Neural progenitor cell (in vitro differentiated cells): ENCODE measurements at regions not wholly inside any gene's neighbourhood (a gene's known extent, or its start where the extent isn't known, plus 50 kb on each side); places are given as distances from the start of the nearest gene placed in this dataset.

Experiments
- DNase-seq: peaks from one replicate; pipeline ENCODE4 v3.0.0-alpha.2; 2016; ENCODE audit warnings: low spot score
- H2AFZ ChIP-seq: fragments of 200-600 bp; sonication (generic); replicated peaks from 2 replicates; pipeline ENCODE4 v1.6.1; 2016; ENCODE audit warnings: antibody characterized with exemption
- H3F3A ChIP-seq: fragments of 200-600 bp; sonication (generic); 2 replicates; pipeline ENCODE4 v1.6.1; 2016; ENCODE audit warnings: antibody characterized with exemption, low read depth
- H3K27ac ChIP-seq: fragments of 200-600 bp; sonication (generic); 2 replicates; pipeline ENCODE4 v1.5.1; 2016; ENCODE audit warnings: mild to moderate bottlenecking
- H3K27me3 ChIP-seq: fragments of 200-600 bp; sonication (generic); 2 replicates; pipeline ENCODE4 v1.6.1; 2016; ENCODE audit warnings: mild to moderate bottlenecking, moderate library complexity
- H3K36me3 ChIP-seq: fragments of 200-600 bp; sonication (generic); 2 replicates; pipeline ENCODE4 v1.5.1; 2016
- H3K4me1 ChIP-seq: fragments of 200-600 bp; sonication (generic); 2 replicates; pipeline ENCODE4 v1.6.1; 2016; ENCODE audit warnings: mixed run types
- H3K4me2 ChIP-seq: fragments of 200-600 bp; sonication (generic); 2 replicates; pipeline ENCODE4 v1.6.1; 2016
- H3K4me3 ChIP-seq: fragments of 200-600 bp; sonication (generic); 2 replicates; pipeline ENCODE4 v1.5.1; 2016
- H3K79me2 ChIP-seq: fragments of 200-600 bp; sonication (generic); 2 replicates; pipeline ENCODE4 v1.6.1; 2016; ENCODE audit warnings: low read depth
- H3K9ac ChIP-seq: fragments of 200-600 bp; sonication (generic); 2 replicates; pipeline ENCODE4 v1.6.1; 2016
- H3K9me3 ChIP-seq: fragments of 200-600 bp; sonication (generic); 2 replicates; pipeline ENCODE4 v1.5.1; 2016; ENCODE audit warnings: low read depth
- H4K20me1 ChIP-seq: fragments of 200-600 bp; sonication (generic); 2 replicates; pipeline ENCODE4 v1.6.1; 2016; ENCODE audit warnings: low read depth
- H3K27ac Mint-ChIP-seq: 3 replicates; pipeline ENCODE4 v1.8.0; 2021; ENCODE audit warnings: mixed read lengths
- H3K27me3 Mint-ChIP-seq: 2 replicates; pipeline ENCODE4 v1.8.0; 2022; ENCODE audit warnings: low read depth, mild to moderate bottlenecking, inconsistent platforms, moderate library complexity, mixed read lengths; ENCODE audit not compliant: insufficient read depth
- H3K36me3 Mint-ChIP-seq: 3 replicates; pipeline ENCODE4 v1.8.0; 2021; ENCODE audit warnings: mixed read lengths
- H3K4me1 Mint-ChIP-seq: 3 replicates; pipeline ENCODE4 v1.8.0; 2021; ENCODE audit warnings: mixed read lengths
- H3K4me3 Mint-ChIP-seq: 3 replicates; pipeline ENCODE4 v1.8.0; 2021; ENCODE audit warnings: mild to moderate bottlenecking, moderate library complexity, mixed read lengths
- H3K9me3 Mint-ChIP-seq: 3 replicates; pipeline ENCODE4 v1.8.0; 2020; ENCODE audit warnings: mixed read lengths
- EZH2 ChIP-seq: fragments of 200-600 bp; sonication (generic); IDR thresholded peaks from 2 replicates; pipeline ENCODE4 v1.6.1; 2017; ENCODE audit warnings: antibody characterized with exemption, mild to moderate bottlenecking, moderate library complexity
- EZH2phosphoT487 ChIP-seq: fragments of 200-600 bp; sonication (generic); IDR thresholded peaks from 2 replicates; pipeline ENCODE4 v1.6.1; 2017; ENCODE audit warnings: antibody characterized with exemption
- TF ChIP-seq, protein P1 (sequence below): fragments of 200-600 bp; sonication (generic); IDR thresholded peaks from 2 replicates; pipeline ENCODE4 v1.5.1; 2017; ENCODE audit warnings: antibody characterized with exemption, mild to moderate bottlenecking

DNA sequence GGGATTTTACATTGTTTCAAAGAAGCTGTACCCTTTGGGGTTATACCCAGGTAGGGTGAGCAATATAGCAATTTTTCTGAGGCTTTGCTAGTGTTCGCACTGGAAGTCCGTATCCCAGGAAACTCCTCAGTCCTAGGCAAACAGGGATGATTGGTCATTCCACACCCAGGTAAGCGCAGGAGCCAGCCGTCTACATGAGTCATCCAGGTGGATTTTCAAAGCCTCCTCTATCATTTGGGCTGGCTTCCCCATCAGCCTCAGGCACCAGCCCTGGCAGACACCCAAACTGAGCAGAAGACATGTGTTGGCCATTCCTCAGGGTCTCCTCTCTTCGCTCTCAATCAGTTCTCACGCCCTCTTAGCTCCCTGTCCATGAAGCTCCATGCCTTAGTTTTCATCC is 135.6 kb downstream of the AIPL1 start:
- H3K27me3 Mint-ChIP-seq = peaks cover 17% of the 10 kb centered on the region

DNA sequence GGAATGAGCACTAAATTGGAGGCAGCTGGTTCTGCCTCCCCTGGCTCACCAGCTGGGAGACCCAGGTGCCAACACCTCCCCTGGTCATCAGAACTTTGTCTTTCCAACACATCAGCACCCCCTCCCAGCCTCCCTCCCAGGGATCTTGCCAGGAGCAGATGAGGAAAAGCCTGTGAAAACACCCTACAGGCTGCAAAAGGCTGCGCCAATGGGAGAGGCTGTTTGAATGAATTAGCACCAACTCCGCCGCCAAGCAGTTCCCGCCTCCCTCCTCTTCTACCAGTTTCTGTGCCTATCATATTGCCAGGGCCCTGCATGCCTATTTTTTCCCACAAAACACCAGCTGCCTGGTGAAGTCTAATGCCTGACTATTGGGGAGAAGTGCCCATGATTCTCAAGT is 137.0 kb downstream of the AIPL1 start:
- Mint-ChIP-seq H3K4me3 (no peak overlapping the region), H3K27ac (no peak overlapping the region), H3K9me3 (no peaks in the 10 kb centered on the region), H3K4me1 (no peaks in the 10 kb centered on the region), H3K36me3 (no peaks in the 10 kb centered on the region), H3K27me3 (peaks cover 15% of the 10 kb centered on the region)
- Histone ChIP-seq H3K4me2 (no peak overlapping the region), H3K79me2 (no peaks in the 10 kb centered on the region), H3F3A (no peaks in the 10 kb centered on the region), H4K20me1 (no peaks in the 10 kb centered on the region), H2AFZ (no peak overlapping the region), H3K4me3 (no peak overlapping the region), H3K27ac (no peak overlapping the region), H3K4me1 (no peaks in the 10 kb centered on the region), H3K36me3 (no peaks in the 10 kb centered on the region), H3K9ac (no peak overlapping the region), H3K27me3 (no peaks in the 10 kb centered on the region), H3K9me3 (no peaks in the 10 kb centered on the region)
- TF ChIP-seq EZH2phosphoT487 (no peak), EZH2 (no peak)
- TF ChIP-seq, protein P1, sequence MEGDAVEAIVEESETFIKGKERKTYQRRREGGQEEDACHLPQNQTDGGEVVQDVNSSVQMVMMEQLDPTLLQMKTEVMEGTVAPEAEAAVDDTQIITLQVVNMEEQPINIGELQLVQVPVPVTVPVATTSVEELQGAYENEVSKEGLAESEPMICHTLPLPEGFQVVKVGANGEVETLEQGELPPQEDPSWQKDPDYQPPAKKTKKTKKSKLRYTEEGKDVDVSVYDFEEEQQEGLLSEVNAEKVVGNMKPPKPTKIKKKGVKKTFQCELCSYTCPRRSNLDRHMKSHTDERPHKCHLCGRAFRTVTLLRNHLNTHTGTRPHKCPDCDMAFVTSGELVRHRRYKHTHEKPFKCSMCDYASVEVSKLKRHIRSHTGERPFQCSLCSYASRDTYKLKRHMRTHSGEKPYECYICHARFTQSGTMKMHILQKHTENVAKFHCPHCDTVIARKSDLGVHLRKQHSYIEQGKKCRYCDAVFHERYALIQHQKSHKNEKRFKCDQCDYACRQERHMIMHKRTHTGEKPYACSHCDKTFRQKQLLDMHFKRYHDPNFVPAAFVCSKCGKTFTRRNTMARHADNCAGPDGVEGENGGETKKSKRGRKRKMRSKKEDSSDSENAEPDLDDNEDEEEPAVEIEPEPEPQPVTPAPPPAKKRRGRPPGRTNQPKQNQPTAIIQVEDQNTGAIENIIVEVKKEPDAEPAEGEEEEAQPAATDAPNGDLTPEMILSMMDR = no peak
- no peak for DNase-seq

More for the DNA sequence above, 135.6 kb downstream of the AIPL1 start:
- no peaks in the 10 kb centered on the region for H3K36me3 ChIP-seq
- Mint-ChIP-seq H3K36me3 (no peaks in the 10 kb centered on the region), H3K4me3 (no peak overlapping the region), H3K27ac (no peak overlapping the region), H3K9me3 (no peaks in the 10 kb centered on the region), H3K4me1 (no peaks in the 10 kb centered on the region)
- H3K4me1 ChIP-seq = no peaks in the 10 kb centered on the region
- DNase-seq = no peak
- H3K27ac ChIP-seq = no peak overlapping the region
- no peaks in the 10 kb centered on the region for H3F3A ChIP-seq
- no peak overlapping the region for H3K9ac ChIP-seq
- no peaks in the 10 kb centered on the region for H3K27me3 ChIP-seq
- no peak for TF ChIP-seq EZH2phosphoT487
- no peak for TF ChIP-seq EZH2
- TF ChIP-seq, protein P1 = no peak
- H3K79me2 ChIP-seq = no peaks in the 10 kb centered on the region
- H4K20me1 ChIP-seq = no peaks in the 10 kb centered on the region
- H2AFZ ChIP-seq = no peak overlapping the region
- no peaks in the 10 kb centered on the region for H3K9me3 ChIP-seq
- no peak overlapping the region for H3K4me3 ChIP-seq
- H3K4me2 ChIP-seq = no peak overlapping the region

GRCh38 chr17:6297119-6297518 is 137.8 kb downstream of the AIPL1 start:
- Histone ChIP-seq H3K9ac (no peak overlapping the region), H3K27me3 (no peaks in the 10 kb centered on the region), H2AFZ (no peak overlapping the region), H3K4me2 (no peak overlapping the region), H4K20me1 (no peaks in the 10 kb centered on the region), H3K4me3 (no peak overlapping the region), H3K79me2 (no peaks in the 10 kb centered on the region), H3F3A (no peaks in the 10 kb centered on the region), H3K27ac (no peak overlapping the region), H3K36me3 (no peaks in the 10 kb centered on the region), H3K4me1 (no peaks in the 10 kb centered on the region), H3K9me3 (no peaks in the 10 kb centered on the region)
- Mint-ChIP-seq H3K4me3 (no peak overlapping the region), H3K9me3 (no peaks in the 10 kb centered on the region), H3K4me1 (no peaks in the 10 kb centered on the region), H3K27ac (no peak overlapping the region), H3K36me3 (no peaks in the 10 kb centered on the region), H3K27me3 (peaks cover 15% of the 10 kb centered on the region)
- DNase-seq = no peak
- TF ChIP-seq, protein P1 = no peak
- TF ChIP-seq EZH2 = no peak
- TF ChIP-seq EZH2phosphoT487 = no peak
